Stimulated activated naive CD4-positive, alpha-beta T cell (primary cell): ENCODE measurements at regions not wholly inside any gene's neighbourhood (a gene's known extent, or its start where the extent isn't known, plus 50 kb on each side); places are given as distances from the start of the nearest gene placed in this dataset.
A peak's percentile ranks its signal among the peaks of the same experiment; 100 is the strongest.
"Not testable (repeated sequence)": the region's sequence is repeated elsewhere in the genome, so short reads cannot be mapped to it uniquely, and the experiment has no call there.

Source experiments
- DNase-seq, 6 experiments: peaks; one replicate each; lab custom pipeline; 2025; lab: John Stamatoyannopoulos, UW

GRCh38 chr18:46179306-46179705, 75.1 kb downstream of the HAUS1 start:
- no peak for DNase-seq

GRCh38 chr18:46182633-46183358, 78.6 kb downstream of the HAUS1 start:
- DNase-seq = no peak

- DNase-seq = not testable (repeated sequence)
These were observed 80.1 kb downstream of the HAUS1 start for GRCh38 chr18:46184296-46184695.

GRCh38 chr18:46184727-46185126, 80.5 kb downstream of the HAUS1 start:
- DNase-seq = no peak

GRCh38 chr18:46190667-46191066, 86.5 kb downstream of the HAUS1 start:
- no peak for DNase-seq

- DNase-seq = no peak
These were observed 92.5 kb downstream of the HAUS1 start for GRCh38 chr18:46196627-46197243.

GRCh38 chr18:46199515-46200147, 95.4 kb downstream of the HAUS1 start:
- no peak for DNase-seq

GRCh38 chr18:46200178-46201055, 96.2 kb downstream of the HAUS1 start:
- not testable (repeated sequence) for DNase-seq

- DNase-seq = no peak
These were observed 100.0 kb downstream of the HAUS1 start for GRCh38 chr18:46204143-46204542.

- DNase-seq = no peak
These were observed 103.8 kb downstream of the HAUS1 start for GRCh38 chr18:46207985-46208384.

GRCh38 chr18:46209161-46209560, 105.0 kb downstream of the HAUS1 start:
- no peak for DNase-seq

GRCh38 chr18:46211816-46212215, 107.6 kb downstream of the HAUS1 start:
- peak in 2 of 6 experiments; percentile 5 to 11 for DNase-seq

GRCh38 chr18:46212398-46212797, 108.2 kb downstream of the HAUS1 start:
- DNase-seq = no peak

GRCh38 chr18:46213295-46213694, 109.1 kb downstream of the HAUS1 start:
- DNase-seq = peak in 2 of 6 experiments; percentile 17 to 43

- DNase-seq = no peak
These were observed 110.2 kb downstream of the HAUS1 start for GRCh38 chr18:46214435-46214834.

- DNase-seq = no peak
These were observed 111.9 kb downstream of the HAUS1 start for GRCh38 chr18:46215902-46216723.

GRCh38 chr18:46220116-46220515, 115.9 kb downstream of the HAUS1 start:
- no peak for DNase-seq

- no peak for DNase-seq
These were observed 117.9 kb downstream of the HAUS1 start for GRCh38 chr18:46222093-46222492.

- no peak for DNase-seq
These were observed 118.7 kb downstream of the HAUS1 start for GRCh38 chr18:46222710-46223360.

- no peak for DNase-seq
These were observed 120.1 kb downstream of the HAUS1 start for GRCh38 chr18:46224181-46224775.
